Activated naive CD8-positive, alpha-beta T cell treated with anti-CD3 and anti-CD28 coated beads, Interleukin-2, amount 10 ng/mL, durations not matched to agents 7 days and 5 days (primary cell): ENCODE measurements at regions not wholly inside any gene's neighbourhood (a gene's known extent, or its start where the extent isn't known, plus 50 kb on each side); places are given as distances from the start of the nearest gene placed in this dataset.

Source experiments
- ATAC-seq: fragments of 150-1000 bp; cut with Tn5 transposase; one replicate; pipeline ENCODE4 v1.10.0; 2021; ENCODE audit warnings: low read depth, moderate library complexity
- POLR2A ChIA-PET: fragments of 350-600 bp; sonication (Branson Sonifier 250); formaldehyde crosslinking; loops from one replicate; lab custom pipeline; 2021; ENCODE audit warnings: antibody characterized with exemption; lab: Charles Lee
- DNase-seq: peaks from one replicate; pipeline ENCODE4 v3.0.0; 2021
- H3K27ac Mint-ChIP-seq: one replicate; pipeline ENCODE4 v1.8.0; 2022; ENCODE audit warnings: mild to moderate bottlenecking, mixed read lengths
- H3K27me3 Mint-ChIP-seq: one replicate; pipeline ENCODE4 v1.8.0; 2022; ENCODE audit warnings: mild to moderate bottlenecking, moderate library complexity, mixed read lengths
- H3K36me3 Mint-ChIP-seq: one replicate; pipeline ENCODE4 v1.8.0; 2021; ENCODE audit warnings: mild to moderate bottlenecking, mixed read lengths
- H3K4me1 Mint-ChIP-seq: one replicate; pipeline ENCODE4 v1.8.0; 2021; ENCODE audit warnings: mixed read lengths
- H3K4me3 Mint-ChIP-seq: one replicate; pipeline ENCODE4 v1.8.0; 2022; ENCODE audit warnings: mild to moderate bottlenecking, moderate library complexity, mixed read lengths
- H3K9me3 Mint-ChIP-seq: one replicate; pipeline ENCODE4 v1.8.0; 2021; ENCODE audit warnings: mixed read lengths

DNA sequence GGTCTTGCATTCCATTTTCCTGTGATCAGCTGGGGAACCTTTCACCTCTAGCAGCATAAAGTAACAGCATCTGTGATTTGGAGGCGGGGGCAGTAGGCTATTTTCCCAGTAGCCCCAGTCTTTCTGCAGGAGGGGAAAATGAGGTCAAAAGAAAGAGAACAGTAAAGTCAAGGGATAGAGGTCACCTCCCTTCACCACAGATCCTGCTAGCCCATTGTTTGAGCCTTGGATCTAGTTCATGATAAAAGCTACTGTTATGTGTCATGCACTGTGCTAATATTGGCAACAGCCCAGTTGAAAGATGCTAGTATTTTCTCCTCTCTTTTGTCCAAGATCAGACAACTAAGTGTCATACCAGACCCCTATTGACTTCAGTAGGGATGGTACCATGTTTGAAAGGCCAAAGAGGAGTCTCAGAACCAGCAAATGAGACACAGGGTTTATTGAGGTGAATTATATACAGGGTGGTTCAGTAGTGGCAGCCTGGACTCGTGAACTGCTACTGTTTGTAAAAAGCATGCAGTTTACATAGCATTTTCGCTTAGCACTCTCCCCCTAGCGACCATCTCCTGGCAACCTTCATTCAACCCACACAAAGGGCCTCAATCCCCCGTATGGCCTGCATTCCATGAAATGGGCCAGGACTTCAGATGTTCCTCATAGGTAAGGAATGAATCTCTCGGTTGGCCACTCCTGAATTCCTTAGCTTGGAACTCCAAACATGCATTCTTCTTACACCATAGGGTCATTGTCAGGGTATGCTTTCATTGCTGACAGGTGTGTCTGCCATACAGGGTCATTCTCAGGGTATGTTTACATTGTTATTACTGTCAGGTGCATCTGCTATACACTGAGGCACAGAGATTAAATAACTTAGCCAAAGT is 170.0 kb upstream of the FRMPD4 start:
- no peak for DNase-seq
- POLR2A ChIA-PET: no interaction called here
- H3K4me1 Mint-ChIP-seq: no peaks in the 10 kb centered on the region
- no peak overlapping the region for H3K4me3 Mint-ChIP-seq
- H3K9me3 Mint-ChIP-seq: no peaks in the 10 kb centered on the region
- ATAC-seq: no peak
- H3K36me3 Mint-ChIP-seq: no peaks in the 10 kb centered on the region
- H3K27me3 Mint-ChIP-seq: no peaks in the 10 kb centered on the region
- H3K27ac Mint-ChIP-seq: no peak overlapping the region

DNA sequence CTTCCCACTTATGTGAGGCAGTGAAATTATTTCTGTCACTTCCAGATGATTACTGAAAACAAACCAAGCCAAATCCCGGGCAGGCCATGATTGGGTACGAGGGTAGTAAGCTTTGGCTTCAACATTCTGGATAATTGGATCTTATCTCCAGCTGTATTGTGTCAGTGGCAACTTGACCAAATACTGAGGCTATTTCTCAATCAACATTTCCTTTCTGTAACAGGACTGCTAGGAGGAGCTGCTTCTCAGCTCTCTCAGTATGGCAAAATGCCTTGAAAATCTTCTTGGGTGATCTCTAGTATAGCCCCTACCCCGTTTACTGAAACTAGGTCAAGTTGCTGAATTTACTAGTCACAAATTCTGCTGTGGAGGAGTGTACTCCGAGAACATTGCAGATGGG is 169.3 kb upstream of the FRMPD4 start:
- Mint-ChIP-seq H3K4me1 (no peaks in the 10 kb centered on the region), H3K36me3 (no peaks in the 10 kb centered on the region), H3K4me3 (no peak overlapping the region), H3K27ac (no peak overlapping the region), H3K27me3 (no peaks in the 10 kb centered on the region), H3K9me3 (no peaks in the 10 kb centered on the region)
- DNase-seq (no peak), ATAC-seq (no peak)
- POLR2A ChIA-PET: no interaction called here

DNA sequence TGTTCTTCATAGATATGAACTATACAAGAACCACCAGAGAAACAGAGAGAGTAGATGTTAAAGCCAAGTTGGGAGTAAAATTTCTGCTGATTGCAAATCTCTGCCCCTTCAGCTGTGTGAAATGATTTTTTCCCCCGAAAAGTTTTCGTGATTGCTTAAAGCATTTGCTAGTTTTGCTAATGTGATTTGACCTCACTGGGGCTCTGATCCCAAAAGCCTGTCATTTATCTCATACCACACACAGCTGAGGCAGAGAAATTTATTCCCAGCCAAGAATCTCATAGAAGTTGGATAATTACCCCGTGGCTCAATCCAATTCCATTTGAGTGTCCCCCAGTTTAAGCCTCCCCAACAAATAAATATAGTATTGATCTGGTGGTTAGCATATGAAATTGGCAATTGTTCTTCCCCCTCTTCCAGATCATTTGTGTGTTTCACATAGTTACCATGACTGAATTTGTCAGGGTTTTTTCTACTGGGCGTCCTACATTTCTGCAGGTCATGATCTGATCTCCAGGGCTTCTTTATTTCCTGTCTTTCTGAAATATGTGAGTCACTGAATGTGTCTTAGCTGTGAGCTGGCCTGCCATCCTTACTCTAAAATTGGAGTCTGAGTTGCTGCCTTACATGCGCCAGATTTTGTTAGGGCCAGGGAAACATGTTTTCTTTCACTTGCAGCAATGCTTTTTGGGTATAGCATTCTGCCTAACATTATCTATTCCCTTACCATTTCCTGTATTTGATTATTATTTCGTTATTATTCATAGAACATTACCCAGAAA is 167.5 kb upstream of the FRMPD4 start:
- no peak for ATAC-seq
- DNase-seq: no peak
- no peak overlapping the region for H3K4me3 Mint-ChIP-seq
- H3K36me3 Mint-ChIP-seq: no peaks in the 10 kb centered on the region
- no peak overlapping the region for H3K27ac Mint-ChIP-seq
- H3K4me1 Mint-ChIP-seq: no peaks in the 10 kb centered on the region
- POLR2A ChIA-PET: no interaction called here
- no peaks in the 10 kb centered on the region for H3K9me3 Mint-ChIP-seq
- H3K27me3 Mint-ChIP-seq: peaks cover 3% of the 10 kb centered on the region

DNA sequence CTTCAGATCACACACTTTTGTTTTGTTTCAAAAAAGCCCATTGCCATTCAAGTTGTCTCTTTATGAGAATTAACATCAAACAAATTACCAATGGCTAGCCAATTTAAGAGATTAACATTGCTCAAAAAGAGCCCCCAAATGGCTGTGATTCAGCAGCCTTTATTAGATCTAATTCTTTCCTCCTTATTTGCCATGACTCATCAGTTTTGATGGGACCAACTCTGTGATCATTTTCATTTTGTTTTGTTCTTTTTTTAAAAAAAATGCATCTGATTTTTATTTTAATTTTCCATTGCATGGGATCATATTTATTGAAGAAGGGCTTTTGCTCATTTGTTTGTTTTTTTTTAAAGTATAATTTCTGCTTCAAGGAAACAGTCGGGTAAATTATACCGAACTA is 161.6 kb upstream of the FRMPD4 start:
- no peaks in the 10 kb centered on the region for H3K4me1 Mint-ChIP-seq
- H3K9me3 Mint-ChIP-seq: no peaks in the 10 kb centered on the region
- no peak for ATAC-seq
- no peak overlapping the region for H3K27ac Mint-ChIP-seq
- peaks cover 3% of the 10 kb centered on the region for H3K27me3 Mint-ChIP-seq
- POLR2A ChIA-PET: no interaction called here
- DNase-seq: no peak
- no peaks in the 10 kb centered on the region for H3K36me3 Mint-ChIP-seq
- H3K4me3 Mint-ChIP-seq: no peak overlapping the region

DNA sequence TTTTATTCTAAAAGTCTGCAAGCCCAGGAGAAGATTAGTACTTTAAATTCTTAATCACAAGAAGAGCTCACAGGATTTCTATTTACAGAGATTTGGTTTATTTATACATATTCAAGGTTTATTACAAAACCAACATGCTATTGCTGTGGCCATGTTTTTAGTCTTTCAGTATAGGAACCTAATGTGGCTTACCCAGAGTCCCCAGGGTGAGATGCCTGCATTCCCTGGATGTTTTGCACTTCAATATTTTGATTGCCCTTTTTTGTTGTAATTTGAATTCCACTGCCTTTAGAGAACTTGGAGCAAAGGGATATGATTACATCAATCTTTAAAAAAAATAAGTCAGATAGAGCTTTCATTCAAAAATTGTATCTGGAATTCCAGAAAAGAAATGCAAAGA is 146.0 kb upstream of the FRMPD4 start:
- DNase-seq: no peak
- Mint-ChIP-seq H3K4me1 (no peaks in the 10 kb centered on the region), H3K9me3 (no peaks in the 10 kb centered on the region), H3K27ac (no peak overlapping the region), H3K36me3 (no peaks in the 10 kb centered on the region), H3K4me3 (no peak overlapping the region), H3K27me3 (no peaks in the 10 kb centered on the region)
- ATAC-seq: no peak
- POLR2A ChIA-PET: no interaction called here

DNA sequence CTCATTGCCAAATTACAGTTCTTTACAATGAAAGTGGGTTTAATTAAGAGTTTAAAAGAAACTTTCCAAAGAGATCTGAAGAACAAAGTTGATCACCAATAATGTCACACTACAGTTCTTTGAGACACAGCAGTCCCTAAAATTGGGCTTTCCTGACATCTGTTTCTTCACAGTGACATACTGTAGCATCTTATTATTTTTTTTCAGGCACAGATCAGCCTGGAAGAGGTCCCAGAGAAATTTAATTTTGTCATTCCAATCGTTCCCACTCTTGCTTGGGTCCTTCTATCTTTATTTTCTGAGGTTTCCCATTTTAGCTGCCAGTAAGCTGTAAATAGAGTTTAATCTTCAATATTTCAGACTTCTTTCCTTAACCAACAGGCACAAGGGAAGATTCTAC is 143.1 kb upstream of the FRMPD4 start:
- Mint-ChIP-seq H3K27ac (no peak overlapping the region), H3K36me3 (no peaks in the 10 kb centered on the region), H3K27me3 (peaks cover 2% of the 10 kb centered on the region), H3K9me3 (no peaks in the 10 kb centered on the region), H3K4me3 (no peak overlapping the region), H3K4me1 (no peaks in the 10 kb centered on the region)
- no peak for ATAC-seq
- DNase-seq: no peak
- POLR2A ChIA-PET: no interaction called here

DNA sequence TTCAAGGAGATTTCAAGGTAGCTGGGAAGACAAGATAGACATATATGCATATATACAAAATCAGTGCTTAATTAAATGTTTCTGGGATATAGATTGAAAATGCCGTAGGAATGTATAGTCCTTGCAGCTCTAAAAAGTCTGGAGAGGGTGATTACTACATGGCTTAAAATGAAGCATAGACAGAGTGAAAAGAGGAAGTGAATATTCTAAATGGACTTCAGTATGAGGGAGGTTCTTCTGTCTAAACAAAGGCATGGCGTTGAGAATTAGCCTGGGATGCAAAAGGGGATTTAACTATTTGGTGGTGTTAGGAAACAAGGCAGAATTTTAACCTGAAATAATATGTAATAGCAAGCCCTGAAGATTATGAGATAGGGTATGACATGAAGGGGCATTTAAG is 141.5 kb upstream of the FRMPD4 start:
- no peaks in the 10 kb centered on the region for H3K36me3 Mint-ChIP-seq
- peaks cover 6% of the 10 kb centered on the region for H3K27me3 Mint-ChIP-seq
- no peak overlapping the region for H3K27ac Mint-ChIP-seq
- no peaks in the 10 kb centered on the region for H3K4me1 Mint-ChIP-seq
- POLR2A ChIA-PET: no interaction called here
- H3K4me3 Mint-ChIP-seq: no peak overlapping the region
- H3K9me3 Mint-ChIP-seq: no peaks in the 10 kb centered on the region
- ATAC-seq (no peak), DNase-seq (no peak)

DNA sequence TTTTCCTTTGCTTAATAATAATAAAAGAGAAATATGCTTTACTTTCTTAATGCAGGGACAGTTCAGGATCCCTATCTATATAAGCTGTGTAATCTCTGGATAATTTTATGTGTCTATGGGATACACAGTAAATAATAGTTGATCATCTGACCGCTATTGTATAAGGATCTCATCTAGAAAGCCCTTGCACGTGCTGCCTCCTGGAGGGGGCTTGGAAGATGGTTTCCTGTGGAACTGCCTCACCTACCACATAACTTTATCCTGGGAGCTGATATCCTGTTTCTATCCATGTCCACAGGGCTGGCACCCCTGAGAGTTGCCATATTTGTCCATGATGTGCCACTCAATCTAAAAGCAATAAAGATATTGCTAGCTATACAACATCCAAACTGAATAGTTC is 139.3 kb upstream of the FRMPD4 start:
- ATAC-seq (no peak), DNase-seq (no peak)
- H3K4me3 Mint-ChIP-seq: no peak overlapping the region
- H3K9me3 Mint-ChIP-seq: no peaks in the 10 kb centered on the region
- H3K4me1 Mint-ChIP-seq: no peaks in the 10 kb centered on the region
- POLR2A ChIA-PET: no interaction called here
- H3K27ac Mint-ChIP-seq: no peak overlapping the region
- peaks cover 6% of the 10 kb centered on the region for H3K27me3 Mint-ChIP-seq
- H3K36me3 Mint-ChIP-seq: no peaks in the 10 kb centered on the region

DNA sequence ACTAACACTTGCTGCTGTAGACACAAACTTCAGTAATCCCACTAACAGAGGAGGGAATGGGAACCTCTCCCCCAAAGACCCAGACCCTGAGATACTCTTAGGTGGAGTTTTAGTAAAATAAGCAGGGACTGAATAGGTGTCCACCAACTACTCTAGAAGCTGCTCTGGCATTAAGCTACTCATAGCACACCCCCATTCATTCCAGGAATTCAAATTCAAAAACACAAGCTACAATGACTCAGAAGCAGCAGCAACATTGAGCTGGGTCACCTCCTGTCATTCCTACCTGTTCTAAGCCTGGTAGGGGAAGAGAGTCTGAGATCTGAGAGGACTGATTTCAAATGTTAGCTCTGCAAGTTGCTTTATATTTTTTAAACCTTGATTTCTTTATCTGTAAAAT is 135.4 kb upstream of the FRMPD4 start:
- H3K27me3 Mint-ChIP-seq: peaks cover 6% of the 10 kb centered on the region
- no peak overlapping the region for H3K4me3 Mint-ChIP-seq
- no peak overlapping the region for H3K27ac Mint-ChIP-seq
- no peaks in the 10 kb centered on the region for H3K4me1 Mint-ChIP-seq
- POLR2A ChIA-PET: no interaction called here
- no peak for ATAC-seq
- H3K36me3 Mint-ChIP-seq: no peaks in the 10 kb centered on the region
- no peak for DNase-seq
- H3K9me3 Mint-ChIP-seq: no peaks in the 10 kb centered on the region

DNA sequence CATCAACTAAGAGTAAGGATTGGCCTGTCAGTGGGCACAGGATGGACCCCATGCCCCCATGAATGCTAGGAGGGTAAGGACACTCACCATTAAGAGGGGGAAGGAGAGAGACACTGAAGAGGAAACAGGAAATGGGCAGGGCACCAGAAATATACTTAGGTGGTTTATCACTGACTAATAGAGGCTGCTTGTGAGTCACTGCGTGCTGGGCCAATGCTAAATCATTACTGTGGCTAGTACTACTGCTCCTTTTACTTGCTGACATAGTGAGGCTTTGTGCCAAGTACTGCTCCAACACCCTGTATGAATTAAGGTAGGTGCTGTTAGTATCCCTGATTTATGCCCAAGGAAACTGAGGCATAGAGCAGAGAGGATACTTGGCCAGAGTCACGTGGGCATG is 130.4 kb upstream of the FRMPD4 start:
- Mint-ChIP-seq H3K9me3 (no peaks in the 10 kb centered on the region), H3K27ac (no peak overlapping the region), H3K27me3 (no peaks in the 10 kb centered on the region), H3K36me3 (no peaks in the 10 kb centered on the region), H3K4me3 (no peak overlapping the region), H3K4me1 (no peaks in the 10 kb centered on the region)
- POLR2A ChIA-PET: no interaction called here
- DNase-seq (no peak), ATAC-seq (no peak)

DNA sequence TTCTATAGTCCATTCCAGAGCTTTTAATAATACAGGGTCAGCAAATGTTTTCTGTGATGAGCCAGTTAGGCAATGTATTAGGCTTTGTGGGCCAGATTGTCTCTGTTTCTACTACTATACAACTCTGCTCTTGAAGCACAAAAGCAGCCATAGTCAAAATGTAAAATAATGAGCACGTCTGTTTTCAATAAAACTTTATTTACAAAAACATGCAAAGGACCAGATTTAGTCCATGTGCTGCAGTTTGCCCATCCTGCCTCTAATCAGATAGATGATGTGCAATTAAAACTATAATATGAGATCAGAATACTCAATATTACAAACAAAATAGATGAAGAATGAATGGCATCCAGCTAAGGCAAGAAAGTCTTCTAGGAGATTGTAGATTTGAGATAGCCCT is 127.8 kb upstream of the FRMPD4 start:
- no peak for ATAC-seq

DNA sequence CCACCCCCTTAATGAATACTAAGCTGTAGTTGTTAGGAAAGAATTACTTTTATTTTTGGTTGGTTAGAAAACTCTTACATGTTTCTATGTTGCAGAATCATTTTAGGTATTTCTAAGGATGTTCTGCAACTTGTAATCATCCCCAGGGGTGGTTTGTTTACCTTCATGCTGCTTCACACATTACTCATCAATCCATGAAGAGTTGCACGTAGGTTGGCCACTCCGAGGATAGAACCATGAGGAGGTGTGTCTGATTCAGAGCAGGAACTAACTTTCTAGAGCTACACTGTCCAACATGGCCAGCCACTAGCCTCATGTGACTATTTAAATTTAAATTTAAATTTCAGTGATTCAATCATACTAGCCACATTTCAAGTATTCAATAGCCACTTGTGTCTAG is 127.2 kb upstream of the FRMPD4 start:
- no peaks in the 10 kb centered on the region for H3K36me3 Mint-ChIP-seq
- ATAC-seq: no peak
- H3K27me3 Mint-ChIP-seq: no peaks in the 10 kb centered on the region

More for the DNA sequence above, 127.8 kb upstream of the FRMPD4 start:
- Mint-ChIP-seq H3K27me3 (no peaks in the 10 kb centered on the region), H3K36me3 (no peaks in the 10 kb centered on the region), H3K4me1 (no peaks in the 10 kb centered on the region), H3K4me3 (no peak overlapping the region), H3K27ac (no peak overlapping the region), H3K9me3 (no peaks in the 10 kb centered on the region)
- POLR2A ChIA-PET: no interaction called here
- no peak for DNase-seq

DNA sequence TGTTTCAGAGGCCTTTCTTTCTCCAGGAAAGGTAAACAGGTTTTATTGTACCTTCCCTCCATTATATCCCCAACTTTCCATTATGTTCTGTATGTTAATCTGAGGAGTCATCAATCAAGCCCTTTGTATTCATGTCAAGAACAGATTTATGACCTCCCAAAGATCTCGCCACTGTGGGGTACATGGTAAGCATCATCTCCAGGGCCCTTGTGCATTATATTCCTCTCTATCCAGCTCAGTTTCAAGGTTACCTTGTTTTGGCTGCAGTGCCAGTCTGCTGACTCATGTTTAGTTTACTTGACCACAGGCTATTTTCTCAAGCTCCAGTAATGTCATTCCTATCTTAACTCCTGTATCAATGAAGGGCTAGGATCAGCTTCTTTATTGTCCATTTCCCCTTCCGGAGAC is 125.1 kb upstream of the FRMPD4 start:
- Mint-ChIP-seq H3K9me3 (no peaks in the 10 kb centered on the region), H3K4me3 (no peak overlapping the region), H3K27me3 (no peaks in the 10 kb centered on the region), H3K36me3 (no peaks in the 10 kb centered on the region), H3K27ac (no peak overlapping the region), H3K4me1 (no peaks in the 10 kb centered on the region)
- no peak for ATAC-seq
- DNase-seq: no peak
- POLR2A ChIA-PET: no interaction called here

More for the DNA sequence above, 127.2 kb upstream of the FRMPD4 start:
- Mint-ChIP-seq H3K4me3 (no peak overlapping the region), H3K27ac (no peak overlapping the region), H3K4me1 (no peaks in the 10 kb centered on the region), H3K9me3 (no peaks in the 10 kb centered on the region)
- POLR2A ChIA-PET: no interaction called here
- no peak for DNase-seq

DNA sequence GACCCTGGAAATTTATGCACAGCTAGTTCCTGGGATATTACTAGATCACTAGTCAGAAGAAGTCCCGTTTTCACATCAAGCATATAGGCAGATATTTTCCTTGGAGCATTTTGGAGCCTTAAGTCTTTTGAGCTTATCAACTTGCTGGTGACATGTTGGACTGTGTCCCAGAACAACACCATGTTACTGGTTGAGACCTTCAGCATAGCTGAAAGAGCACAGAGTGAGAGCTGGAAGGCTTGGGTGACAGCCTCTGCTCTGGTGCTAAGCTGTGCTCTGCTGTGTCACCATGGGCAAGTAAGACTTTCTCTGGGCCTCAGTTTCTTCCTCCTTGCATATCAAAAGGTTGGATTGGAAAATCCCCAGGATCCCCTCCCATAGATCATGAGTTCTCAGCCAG is 116.6 kb upstream of the FRMPD4 start:
- POLR2A ChIA-PET: no interaction called here
- DNase-seq: no peak
- no peaks in the 10 kb centered on the region for H3K4me1 Mint-ChIP-seq
- no peaks in the 10 kb centered on the region for H3K36me3 Mint-ChIP-seq
- no peaks in the 10 kb centered on the region for H3K9me3 Mint-ChIP-seq
- ATAC-seq: no peak
- peaks cover 2% of the 10 kb centered on the region for H3K27me3 Mint-ChIP-seq
- H3K27ac Mint-ChIP-seq: no peak overlapping the region
- no peak overlapping the region for H3K4me3 Mint-ChIP-seq
